Loucy (cell line): ENCODE measurements at regions not wholly inside any gene's neighbourhood (a gene's known extent, or its start where the extent isn't known, plus 50 kb on each side); places are given as distances from the start of the nearest gene placed in this dataset.

Source experiments
- EZH2phosphoT487 ChIP-seq: fragments of 200-600 bp; IDR thresholded peaks from 2 replicates; pipeline ENCODE4 v1.6.1; 2018; ENCODE audit warnings: antibody characterized with exemption, mild to moderate bottlenecking, moderate library complexity, borderline replicate concordance
- TF ChIP-seq, protein P1 (sequence below): fragments of 200-600 bp; sonication (generic); conservative IDR thresholded peaks from 2 replicates; pipeline ENCODE4 v1.5.1; 2014; ENCODE audit warnings: mild to moderate bottlenecking, antibody characterized with exemption, low read length

DNA sequence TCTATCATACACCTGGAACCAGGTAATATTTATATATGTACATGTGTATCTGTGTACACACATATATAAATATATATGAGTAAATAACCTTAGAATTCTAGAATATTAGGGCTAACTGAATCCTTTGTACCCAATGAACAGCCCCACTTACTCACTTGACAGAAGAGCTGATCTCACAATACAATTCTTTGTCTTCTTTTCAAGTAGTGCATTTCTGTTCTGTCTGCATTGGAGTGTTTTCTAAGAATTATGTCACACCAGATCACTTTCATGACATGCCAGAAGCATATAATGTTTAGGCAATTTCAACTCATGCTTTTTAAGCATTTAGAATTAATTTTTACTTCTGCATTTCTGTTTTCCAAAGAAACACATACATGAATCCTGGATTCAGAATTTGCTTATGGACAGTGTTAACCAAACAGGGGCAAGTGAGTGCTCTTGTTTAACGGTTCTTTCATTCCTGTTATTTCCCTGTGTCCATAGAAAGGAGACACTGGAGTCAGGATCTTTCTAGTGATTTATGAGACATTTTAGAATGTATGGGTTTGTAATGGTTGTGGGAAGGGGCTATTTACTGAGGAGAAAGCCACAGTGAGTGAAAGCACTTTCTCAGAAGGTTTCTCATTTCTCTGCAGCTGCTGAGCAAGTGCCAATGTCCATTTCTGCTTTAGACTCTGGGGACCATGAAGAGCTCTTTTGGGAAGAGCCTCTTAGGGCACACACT is 123.2 kb downstream of the RMI1 start:
- TF ChIP-seq, protein P1, sequence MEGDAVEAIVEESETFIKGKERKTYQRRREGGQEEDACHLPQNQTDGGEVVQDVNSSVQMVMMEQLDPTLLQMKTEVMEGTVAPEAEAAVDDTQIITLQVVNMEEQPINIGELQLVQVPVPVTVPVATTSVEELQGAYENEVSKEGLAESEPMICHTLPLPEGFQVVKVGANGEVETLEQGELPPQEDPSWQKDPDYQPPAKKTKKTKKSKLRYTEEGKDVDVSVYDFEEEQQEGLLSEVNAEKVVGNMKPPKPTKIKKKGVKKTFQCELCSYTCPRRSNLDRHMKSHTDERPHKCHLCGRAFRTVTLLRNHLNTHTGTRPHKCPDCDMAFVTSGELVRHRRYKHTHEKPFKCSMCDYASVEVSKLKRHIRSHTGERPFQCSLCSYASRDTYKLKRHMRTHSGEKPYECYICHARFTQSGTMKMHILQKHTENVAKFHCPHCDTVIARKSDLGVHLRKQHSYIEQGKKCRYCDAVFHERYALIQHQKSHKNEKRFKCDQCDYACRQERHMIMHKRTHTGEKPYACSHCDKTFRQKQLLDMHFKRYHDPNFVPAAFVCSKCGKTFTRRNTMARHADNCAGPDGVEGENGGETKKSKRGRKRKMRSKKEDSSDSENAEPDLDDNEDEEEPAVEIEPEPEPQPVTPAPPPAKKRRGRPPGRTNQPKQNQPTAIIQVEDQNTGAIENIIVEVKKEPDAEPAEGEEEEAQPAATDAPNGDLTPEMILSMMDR = no peak
- no peak for TF ChIP-seq EZH2phosphoT487
